ENCODE measurements at regions not wholly inside any gene's neighbourhood (a gene's known extent, or its start where the extent isn't known, plus 50 kb on each side); places are given as distances from the start of the nearest gene placed in this dataset.
"Not testable (repeated sequence)": the region's sequence is repeated elsewhere in the genome, so short reads cannot be mapped to it uniquely, and the experiment has no call there.

DNA sequence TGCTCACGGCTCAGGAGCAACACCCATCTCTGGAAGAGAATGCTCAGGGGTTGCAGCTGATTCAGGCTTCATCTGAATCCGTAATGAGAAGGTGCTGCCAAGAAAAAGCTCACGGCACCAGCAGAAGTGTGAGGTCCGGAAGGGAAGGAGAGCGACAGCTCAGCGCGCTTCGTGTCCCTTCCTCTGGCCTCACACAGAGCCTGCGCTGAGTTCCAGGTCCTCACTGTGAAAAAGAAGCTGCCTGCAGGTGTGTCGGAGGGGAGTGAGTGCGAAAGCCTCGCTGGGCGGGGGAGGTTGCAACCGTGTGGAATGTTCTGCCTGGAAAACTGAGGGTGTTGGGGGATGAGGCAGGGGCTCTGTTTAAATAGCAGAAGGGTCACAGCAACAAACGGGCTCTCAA lies 76.2 kb upstream of the TWIST2 start:
- no peak for DNase-seq

DNA sequence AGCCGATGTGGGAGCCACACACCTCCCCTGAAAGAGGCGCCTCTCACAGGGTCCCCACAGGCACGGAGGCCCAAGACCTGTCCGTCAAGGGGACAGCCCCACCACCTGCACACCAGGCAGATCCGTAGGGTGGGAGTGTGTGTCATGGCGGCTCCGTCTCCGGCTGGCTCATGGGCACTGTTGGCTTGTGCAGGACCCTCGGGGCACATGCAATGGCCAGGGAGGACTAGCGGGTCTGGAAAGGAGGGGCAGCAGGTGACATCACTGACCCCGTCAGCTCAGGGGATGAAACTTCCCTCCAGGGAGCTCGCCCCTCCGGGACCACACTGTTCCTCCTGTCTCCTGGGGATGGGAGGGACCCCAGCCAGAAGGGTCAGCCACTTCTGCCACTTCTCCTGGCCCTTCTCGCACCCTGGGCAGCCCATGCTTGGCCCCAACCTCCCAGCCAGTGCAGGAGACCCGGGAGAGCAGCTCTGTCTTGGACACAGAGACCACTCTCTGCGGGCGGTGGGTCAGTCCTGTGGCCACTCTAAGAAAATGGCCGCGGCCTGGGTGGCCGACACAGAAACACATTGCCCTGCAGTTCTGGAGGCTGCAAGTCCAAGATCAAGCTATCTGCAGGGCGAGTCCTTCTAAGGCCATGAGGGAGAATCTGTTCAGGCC lies 75.1 kb upstream of the TWIST2 start:
- DNase-seq, result no peak

DNA sequence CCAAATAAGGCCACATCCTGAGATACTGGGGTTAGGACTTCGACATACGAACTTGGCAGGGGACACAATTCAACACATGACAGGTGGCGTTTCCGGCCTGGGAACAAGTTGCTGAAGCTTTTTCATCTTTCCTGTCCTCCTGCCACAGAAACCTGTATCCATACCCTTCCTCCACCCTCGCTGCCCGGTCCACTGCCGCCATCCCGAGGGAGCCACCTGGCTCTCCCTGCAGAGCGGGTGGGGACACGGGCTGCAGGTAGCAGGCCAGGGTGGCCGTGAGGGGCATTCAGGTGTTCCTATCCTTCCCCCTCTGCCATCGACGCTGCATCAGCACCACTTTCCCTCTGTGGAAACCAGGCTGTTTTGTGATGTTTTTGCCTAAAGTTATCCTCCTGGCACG lies 74.4 kb upstream of the TWIST2 start:
- DNase-seq, result no peak

DNA sequence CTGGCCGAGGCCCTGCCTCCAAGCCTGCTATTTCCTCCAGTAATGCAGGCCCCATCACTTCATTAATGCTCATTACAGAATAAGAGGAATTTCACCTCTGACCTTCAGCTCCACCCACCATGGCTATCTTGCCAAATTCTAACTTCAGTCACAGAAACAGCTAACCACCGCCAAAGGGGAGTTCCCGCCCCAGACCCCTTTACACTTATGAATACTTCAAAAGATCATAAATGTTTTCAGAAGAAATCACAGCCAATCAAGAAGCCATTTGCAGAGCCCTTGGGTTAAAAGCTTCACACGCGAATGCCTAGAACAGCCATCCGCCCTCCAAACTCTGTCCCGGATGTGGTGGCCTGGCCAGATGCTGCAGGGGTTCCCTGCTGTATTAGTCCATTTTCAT lies 73.8 kb upstream of the TWIST2 start:
- no peak for DNase-seq

DNA sequence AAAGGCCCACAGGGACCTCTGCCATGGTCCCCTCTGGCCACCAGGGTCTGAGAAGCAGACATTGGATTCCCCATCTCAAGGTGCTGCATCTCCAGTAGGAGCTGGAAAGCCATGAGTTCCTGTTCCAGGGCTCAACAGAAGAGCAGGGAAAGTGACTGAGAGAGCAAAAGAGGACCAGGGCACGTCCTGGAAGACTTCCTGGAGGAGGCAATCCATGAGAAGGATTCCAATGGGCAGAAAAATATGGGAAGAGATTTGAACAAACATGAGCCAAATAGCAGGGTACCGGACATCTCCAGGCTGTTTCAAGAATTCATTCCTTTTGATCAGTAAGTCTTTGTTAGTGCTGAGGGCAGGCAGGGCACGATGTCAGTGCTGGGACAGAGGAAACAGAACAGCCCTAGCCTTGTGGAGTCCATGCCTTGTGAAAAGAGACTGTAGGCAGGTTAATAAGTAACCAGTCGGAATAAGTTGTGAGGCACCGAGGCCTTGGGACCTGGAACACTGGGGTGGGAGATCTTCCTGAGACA lies 72.8 kb upstream of the TWIST2 start:
- no peak for DNase-seq

DNA sequence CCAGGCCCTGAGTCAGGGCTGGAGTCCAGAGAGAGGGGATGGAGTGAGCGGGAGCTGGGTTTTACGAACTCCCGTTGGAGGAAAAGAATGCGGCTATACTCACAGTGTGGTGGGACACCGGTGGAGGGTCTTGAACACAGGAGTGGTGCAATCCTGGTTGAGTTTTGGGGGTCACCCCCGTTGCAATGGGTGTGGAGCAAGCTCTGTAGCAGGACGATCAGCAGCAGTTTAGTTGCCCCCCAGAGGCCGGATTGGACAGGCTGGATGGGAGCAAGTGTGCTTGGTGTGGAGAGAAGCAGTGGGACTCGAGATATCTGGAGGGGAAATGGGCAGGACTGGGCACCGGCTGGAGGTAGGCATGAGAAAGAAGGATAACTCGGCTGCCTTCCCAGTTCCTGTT lies 72.3 kb upstream of the TWIST2 start:
- no peak for DNase-seq

DNA sequence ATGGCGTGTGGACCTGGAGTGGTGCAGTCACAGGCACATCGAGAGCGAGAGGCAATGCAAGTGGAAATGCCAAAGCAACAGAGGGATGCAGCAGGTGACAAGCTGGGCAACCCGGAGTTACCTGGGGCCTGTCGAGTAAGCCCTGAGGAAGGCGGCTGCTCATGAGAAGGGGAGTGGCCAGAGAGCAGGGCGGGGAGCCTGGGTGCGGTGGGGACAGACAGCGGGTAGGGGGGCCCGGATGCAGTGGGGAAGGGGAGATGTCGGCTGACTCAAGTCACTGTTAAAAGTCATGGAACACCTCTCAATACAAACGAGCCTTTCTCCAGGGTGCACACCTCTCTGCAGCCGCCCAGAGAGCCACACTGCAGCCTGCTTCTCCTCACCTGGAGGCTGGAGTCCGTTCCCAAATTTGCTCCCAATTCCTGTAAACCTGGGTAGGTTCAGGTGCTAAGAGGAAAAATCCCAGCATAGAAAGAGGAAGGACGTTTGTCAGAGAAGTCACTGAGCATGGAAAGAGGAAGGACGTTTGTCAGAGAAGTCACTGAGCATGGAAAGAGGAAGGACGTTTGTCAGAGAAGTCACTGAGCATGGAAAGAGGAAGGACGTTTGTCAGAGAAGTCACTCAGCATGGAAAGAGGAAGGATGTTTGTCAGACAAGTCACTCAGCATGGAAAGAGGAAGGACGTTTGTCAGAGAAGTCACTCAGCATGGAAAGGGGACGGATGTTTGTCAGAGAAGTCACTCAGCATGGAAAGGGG lies 71.7 kb upstream of the TWIST2 start:
- no peak for DNase-seq

DNA sequence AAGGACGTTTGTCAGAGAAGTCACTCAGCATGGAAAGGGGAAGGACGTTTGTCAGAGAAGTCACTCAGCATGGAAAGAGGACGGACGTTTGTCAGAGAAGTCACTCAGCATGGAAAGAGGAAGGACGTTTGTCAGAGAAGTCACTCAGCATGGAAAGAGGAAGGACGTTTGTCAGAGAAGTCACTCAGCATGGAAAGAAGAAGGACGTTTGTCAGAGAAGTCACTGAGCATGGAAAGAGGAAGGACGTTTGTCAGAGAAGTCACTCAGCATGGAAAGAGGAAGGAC lies 71.2 kb upstream of the TWIST2 start:
- not testable (repeated sequence) for DNase-seq

DNA sequence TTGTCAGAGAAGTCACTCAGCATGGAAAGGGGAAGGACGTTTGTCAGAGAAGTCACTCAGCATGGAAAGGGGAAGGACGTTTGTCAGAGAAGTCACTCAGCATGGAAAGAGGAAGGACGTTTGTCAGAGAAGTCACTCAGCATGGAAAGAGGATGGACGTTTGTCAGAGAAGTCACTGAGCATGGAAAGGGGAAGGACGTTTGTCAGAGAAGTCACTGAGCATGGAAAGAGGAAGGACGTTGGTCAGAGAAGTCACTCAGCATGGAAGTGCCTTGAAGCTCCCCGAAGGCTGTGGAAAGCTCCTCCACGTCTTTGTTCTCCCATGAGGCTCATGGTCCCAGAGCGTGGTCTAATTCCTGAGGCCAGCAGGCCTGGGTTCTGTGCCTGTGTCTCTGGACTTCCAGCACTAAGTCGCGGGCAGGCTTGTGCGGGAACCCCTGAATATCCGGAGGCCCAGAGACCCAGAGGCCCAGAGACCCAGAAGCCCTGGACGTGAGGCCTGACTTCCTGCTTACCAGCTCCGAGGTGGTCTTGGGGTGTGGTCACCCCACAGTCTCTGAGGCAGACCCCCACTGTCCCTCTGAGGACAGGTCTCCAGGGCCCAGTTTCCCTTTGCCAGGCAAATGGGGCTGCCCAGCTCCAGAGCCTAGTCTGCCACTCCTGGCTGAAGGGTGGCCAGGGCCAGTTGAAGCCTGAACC lies 70.4 kb upstream of the TWIST2 start:
- DNase-seq, result no peak

DNA sequence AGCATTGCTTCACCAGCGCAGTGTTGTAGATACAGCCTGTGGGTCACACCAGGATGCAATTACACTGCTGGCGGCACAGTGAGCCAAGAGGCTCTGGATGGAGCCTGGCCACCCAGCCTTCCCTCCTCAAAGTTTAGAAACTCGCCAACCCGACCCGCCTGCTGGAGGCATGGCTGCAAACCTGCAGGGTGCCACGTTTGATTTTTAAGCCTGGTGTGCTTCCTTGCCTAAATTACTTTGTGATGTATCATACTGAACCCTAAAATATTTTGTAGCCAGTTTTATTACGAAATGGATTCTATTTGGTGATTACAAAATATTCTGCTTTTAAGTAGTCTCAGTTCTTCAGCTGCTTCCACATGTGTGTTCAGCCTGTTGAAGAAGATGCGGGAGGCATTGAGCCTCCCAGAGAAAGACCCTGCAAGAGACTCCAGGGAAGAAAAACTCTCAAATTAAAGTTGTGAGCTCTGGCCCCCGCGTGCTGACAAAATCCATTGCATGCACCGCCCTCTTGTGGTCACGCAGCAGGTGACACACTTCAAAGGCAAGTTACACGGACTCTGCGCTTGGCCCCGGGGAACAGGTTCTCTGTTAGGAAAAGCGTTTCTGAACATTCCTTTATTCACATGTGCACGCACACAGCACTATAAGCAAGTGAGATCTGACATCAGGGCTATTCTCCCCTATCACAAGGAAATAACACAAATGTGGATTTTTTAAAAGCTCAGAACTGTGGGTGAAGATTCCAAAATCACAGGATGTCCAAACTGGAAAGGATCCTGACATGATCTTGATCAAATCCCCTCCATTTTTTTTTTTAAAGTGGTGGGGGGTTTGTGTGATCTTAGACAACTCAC lies 63.0 kb upstream of the TWIST2 start:
- peak; percentile 55 for DNase-seq

DNA sequence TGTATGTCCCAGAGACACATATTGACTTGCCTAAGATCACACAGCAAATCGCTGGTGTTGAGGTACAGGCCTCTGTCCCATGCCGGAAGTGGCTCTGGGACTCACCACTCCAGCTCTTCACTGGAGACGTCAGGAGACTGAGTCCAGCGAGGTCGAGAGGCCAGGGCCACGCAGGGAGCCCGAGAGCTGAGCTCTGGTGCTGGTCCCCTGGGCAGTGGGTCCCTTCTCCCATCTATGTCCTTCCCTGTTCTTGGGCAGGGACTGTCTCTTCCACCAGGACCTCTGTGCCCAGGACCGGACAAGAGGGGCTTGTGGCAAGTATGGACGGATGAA lies 62.4 kb upstream of the TWIST2 start:
- no peak for DNase-seq

DNA sequence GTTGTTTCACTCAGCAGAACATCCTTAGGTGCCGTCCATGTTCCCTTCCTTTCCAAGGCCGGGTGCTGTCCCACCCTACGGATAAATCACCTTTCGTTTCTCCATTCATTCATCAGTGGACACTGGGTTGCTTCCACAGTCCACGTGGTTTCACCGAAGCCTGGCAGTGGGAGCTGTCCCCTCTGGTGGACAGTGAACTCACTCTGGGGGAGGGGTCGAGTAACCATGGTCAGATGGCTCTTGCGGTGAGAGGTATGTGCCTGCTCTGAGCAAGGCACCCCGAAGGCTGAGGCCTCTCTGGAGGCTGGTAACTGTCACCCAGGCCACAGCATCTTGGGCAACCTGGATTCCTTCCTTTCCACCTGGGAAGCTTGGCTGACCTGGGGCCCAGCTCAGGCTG lies 61.5 kb upstream of the TWIST2 start:
- no peak for DNase-seq

DNA sequence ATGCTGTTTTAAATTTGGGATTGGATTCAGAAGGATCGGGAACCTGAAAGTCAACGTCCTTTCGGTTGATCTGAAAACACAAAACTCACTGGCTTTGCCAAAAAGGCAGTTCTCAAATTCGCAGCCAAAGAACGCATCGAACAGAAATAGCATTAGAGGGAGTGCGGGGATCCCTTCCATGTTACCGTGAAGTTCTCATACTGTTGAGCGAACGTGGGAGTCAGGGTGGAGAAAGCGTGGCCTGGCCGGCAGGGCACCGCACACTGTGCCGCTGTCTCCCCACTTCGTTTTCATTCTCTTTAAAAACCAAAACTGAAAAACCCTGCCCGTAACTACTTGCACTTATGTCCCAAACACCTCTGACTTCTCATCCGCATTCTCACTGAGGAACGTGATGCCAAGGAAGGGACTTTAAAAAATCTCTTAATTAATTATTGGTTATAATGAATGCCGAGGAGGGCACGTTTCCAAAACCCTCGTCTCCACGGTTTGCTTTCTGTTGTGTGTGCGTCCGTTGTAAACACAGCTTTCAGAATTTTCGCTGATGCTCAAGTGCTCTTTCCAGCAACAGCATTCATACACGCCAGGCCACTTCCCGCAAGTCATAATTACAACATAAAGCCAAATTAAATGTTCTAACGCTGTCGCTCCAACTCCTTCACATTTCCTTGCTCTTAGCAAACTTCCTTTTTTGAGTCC lies 60.9 kb upstream of the TWIST2 start:
- no peak for DNase-seq

DNA sequence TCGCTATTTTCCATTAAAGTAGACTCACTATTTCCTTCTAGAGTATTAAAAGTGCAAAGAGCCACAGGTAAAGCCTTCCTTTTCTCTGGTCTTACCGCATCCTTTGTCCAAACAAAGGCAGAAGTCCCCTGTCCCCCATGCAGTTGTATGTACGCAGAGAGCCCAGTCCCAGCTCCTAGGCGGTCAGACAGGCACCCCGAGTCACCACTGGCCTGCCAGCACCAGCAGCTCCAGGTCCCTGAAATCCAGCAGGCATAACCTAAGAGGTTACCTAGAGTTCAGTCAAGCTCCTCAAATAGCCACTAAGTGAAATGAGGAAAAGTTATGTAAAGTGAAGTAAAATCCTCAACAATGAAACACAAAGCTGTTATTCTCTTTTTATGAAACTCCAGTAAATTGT lies 60.4 kb upstream of the TWIST2 start:
- DNase-seq, result no peak

DNA sequence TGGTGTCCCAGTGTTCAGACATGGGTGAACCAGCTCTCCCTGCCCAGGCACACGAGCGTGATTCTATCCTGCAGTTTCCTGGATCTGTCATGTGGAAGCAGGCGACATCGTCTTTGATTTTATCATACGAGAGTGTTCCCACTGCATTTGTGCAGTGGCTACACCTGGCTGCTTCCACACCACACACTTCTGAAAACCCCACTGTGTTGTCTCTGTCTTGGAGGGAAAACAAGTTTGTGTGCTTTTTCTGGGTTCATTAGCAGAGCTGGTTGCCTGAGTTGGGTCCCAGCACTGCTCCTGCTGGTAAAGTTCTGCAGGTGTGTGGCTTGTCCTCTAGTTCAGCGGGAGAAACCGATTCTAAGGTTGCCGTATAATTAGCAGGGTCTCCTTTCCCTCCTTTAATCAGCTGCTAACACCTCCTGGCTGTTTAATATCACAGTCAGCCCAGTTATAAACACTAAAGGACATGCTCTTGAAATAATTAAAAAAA lies 58.5 kb upstream of the TWIST2 start:
- no peak for DNase-seq

DNA sequence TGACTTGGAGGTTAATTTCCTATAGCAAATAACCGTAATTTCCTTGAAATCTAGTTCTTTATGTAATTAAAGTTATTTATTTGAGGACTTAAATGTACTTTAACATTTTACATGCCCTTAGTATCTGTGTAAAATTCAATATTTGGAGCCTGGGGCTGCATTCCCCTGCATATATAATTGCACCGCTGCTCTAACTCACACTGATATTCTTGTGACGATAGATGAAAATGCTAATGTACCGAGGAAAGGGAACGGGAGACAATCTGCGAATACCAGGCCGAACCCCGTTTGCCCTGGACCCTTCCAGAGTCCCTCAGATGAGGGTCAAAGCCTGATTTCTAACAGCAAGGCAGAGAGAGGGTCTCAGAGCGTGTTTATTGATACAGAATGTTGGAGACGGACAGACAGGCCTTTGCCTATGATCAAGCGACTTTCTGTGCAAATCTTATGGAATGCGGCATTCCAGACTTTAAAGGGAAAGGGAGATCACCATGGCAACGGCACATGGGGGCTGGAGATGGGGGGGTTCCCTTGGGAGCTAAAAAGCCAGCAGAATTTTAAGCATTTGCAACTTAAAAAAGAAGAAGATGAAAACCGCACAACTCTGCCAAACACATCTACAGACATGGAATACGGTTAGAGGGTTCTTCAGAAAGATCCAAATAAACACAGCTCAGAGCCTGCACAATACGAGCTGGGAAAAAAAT lies 57.6 kb upstream of the TWIST2 start:
- no peak for DNase-seq

DNA sequence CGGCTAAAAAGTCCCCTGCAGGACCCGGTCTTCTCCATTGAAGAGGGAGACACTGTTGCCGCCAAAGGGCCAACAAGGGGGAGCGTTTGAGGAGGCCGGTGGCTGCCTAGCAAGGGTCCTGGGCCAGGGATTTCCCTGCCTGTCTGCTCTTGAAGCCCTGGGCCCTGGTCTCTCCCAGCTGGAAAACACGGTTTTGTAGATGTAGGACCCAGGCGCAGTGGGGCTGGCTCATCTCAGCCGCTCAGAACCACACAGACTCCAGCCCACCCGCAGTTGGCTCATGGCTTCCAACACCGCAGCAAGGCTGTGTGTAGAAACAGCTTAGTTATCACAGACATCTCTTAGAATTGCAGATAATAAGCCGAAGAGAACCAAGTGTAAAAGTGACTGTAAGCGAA lies 57.1 kb upstream of the TWIST2 start:
- DNase-seq, result no peak

DNA sequence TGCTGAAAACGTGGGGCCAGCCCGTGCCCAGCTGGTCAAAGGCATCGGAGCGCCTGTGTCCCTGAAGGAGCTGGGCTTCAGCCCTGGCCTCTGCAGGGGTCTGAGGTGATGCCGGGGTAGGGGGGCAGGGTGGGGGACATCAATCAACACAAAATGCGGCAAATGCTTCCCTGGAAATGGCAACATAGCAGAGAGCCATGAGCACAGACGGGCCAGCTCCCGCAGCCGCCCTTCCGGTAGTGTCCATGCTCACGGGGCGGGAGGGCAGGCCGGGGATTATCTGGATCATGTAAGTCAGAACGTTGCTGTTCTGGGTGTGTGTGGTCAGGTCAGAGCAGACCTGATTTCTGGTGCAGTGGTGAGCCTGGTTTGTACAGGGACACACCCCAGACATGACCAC lies 56.5 kb upstream of the TWIST2 start:
- DNase-seq, result no peak

DNA sequence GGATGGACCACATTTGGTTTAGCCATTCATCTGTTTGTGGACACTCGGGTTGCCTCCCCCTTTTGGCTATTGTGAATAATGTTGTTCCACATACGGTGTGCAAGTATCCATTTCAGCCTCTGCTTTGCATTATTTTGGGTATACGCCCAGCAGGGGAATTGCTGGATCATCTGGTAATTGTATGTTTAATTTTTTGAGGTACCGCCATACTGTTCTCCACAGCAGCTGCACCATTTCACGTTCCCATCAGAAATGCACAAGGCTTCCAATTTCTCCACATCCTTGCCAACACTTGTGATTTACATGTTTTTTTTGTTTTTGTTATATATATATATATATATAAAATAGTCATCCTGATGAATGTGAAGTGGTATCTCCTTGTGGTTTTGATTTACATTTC lies 54.6 kb upstream of the TWIST2 start:
- DNase-seq, result no peak

DNA sequence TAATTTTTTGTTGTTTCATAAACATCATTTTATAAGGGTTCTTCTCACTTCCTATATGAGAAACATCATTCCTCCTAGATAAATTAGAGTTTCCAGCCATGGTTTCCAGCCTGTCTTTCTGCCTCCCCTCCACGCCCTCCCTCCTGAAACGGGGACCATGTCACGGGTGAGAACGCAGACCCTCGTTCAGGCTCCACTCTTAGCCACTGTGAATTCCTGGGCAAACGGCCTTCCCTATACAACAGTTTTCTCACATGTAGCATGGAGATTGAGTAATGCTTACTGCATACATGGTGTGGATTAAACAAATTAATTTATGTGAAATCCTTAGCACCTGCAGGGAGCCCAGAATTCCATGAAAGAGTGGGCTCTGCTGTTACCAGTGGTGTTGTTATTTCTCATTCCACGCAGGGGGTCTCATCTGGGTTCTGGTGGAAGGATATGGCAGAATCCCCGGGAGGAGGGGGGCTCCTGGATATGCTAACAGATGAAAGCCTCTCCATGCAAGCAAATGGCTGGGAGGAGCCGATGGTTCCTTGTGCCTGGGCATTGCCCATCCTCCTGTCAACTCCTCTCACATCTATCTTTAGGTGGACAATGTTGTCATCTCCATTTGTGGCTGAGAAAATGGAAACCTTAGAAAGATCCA lies 54.0 kb upstream of the TWIST2 start:
- DNase-seq, result no peak

DNA sequence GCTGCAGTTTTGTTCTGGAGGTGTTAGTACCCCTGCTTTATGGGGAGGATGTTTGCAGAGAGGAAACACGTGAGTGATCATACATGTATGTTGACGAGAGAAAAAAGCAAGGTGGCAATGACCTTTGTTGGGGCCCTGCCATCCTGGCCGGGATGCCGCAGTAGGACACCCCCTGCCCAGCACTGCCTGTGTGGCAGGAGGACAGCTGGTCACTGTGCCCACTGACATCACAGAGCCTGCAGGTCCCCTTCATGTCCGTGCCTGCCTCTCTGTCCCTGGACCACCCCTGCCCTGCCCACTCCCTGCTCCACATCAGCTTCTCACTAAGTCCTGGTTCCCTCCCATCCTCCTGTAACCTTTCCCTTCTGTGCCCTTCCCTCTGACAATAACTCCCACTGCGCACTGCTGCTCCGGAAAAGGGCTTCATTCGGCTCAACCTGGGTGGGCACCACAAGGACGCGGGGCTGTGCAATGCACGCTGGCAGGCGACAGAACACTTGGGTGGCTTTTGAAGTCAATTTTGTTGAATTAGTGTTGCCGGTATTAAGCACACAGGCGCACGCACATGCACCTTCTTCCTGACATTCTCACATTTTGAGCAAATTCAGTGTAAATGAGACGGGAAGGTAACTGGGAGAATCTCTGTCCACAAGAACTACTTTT lies 51.5 kb upstream of the TWIST2 start:
- DNase-seq, result no peak

Measured in NCI-H345 (cell line).